Kidney (tissue), 13 donors: ENCODE measurements at regions not wholly inside any gene's neighbourhood (a gene's known extent, or its start where the extent isn't known, plus 50 kb on each side); places are given as distances from the start of the nearest gene placed in this dataset.

Experiments used
- DNase-seq, 5 donors: peaks; one replicate each; pipeline ENCODE4 v3.0.0-alpha.2; 2013 to 2020
- FAIRE-seq: peaks from 2 replicates; lab custom pipeline; 2012; peaks lifted over from hg19 to GRCh38; lab: Jason Lieb, UNC
- H3K27ac ChIP-seq, 2 donors: one replicate each; pipeline ENCODE4 v1.7.0; 2013; ENCODE audit warnings: low read depth in 2 of 2, low read length in 2 of 2, inconsistent platforms in 1 of 2
- H3K27me3 ChIP-seq: one replicate; pipeline ENCODE4 v1.7.1; 2013; ENCODE audit warnings: low read length, inconsistent platforms; ENCODE audit not compliant: control insufficient read depth, insufficient read depth
- H3K36me3 ChIP-seq, 3 donors: one replicate each; pipeline versions ENCODE4 v1.7.0 to v1.7.1; 2013; ENCODE audit warnings: low read length in 3 of 3, control low read depth in 1 of 3, inconsistent platforms in 1 of 3; ENCODE audit not compliant: insufficient read depth in 3 of 3, control insufficient read depth in 2 of 3
- H3K4me1 ChIP-seq, 3 donors: one replicate each; pipeline versions ENCODE4 v1.7.0 to v1.7.1; 2013; ENCODE audit warnings: low read length in 3 of 3, inconsistent platforms in 1 of 3, low read depth in 1 of 3; ENCODE audit not compliant: control insufficient read depth in 2 of 3, insufficient read depth in 2 of 3
- H3K4me3 ChIP-seq, 3 donors: one replicate each; pipeline versions ENCODE4 v1.7.0 to v1.8.1; 2013; ENCODE audit warnings: low read length in 3 of 3, control low read depth in 1 of 3, inconsistent platforms in 1 of 3
- H3K9ac ChIP-seq, 3 donors: one replicate each; pipeline versions ENCODE4 v1.7.0 to v1.7.1; 2013; ENCODE audit warnings: low read length in 3 of 3, control low read depth in 1 of 3, inconsistent platforms in 1 of 3
- H3K9me3 ChIP-seq, 3 donors: one replicate each; pipeline versions ENCODE4 v1.7.0 to v1.7.1; 2013; ENCODE audit warnings: low read length in 3 of 3, control low read depth in 1 of 3, inconsistent platforms in 1 of 3; ENCODE audit not compliant: control insufficient read depth in 2 of 3, insufficient read depth in 1 of 3
- intact Hi-C: fragments of 100-400 bp; cut with DNase I; formaldehyde crosslinking; loops from one replicate; pipeline ENCODE4 v1.11.1; 2022
- TF ChIP-seq, protein P1 (sequence below): IDR thresholded peaks from 3 replicates; pipeline ENCODE4 v1.5.1; 2012; ENCODE audit warnings: mild to moderate bottlenecking, moderate library complexity, borderline replicate concordance; ENCODE audit not compliant: insufficient read depth; ENCODE audit errors: extremely low read depth
- donor health status: control.
- donor health status: control.
- donor health status: control.
- donor health status: control.
- donor health status: control.
- donor health status: DM: yes; HTN: yes; CAD: no.
- donor health status: Normal renal cell carcinoma (clear cell type).

GRCh38 chr3:94269763-94270162, 206.9 kb downstream of the NSUN3 start:
- Histone ChIP-seq H3K36me3 (no peaks in the 10 kb centered on the region), H3K4me1 (no peaks in the 10 kb centered on the region), H3K9ac (no peak overlapping the region), H3K4me3 (no peak overlapping the region), H3K9me3 (no peaks in the 10 kb centered on the region), H3K27ac (no peak overlapping the region), H3K27me3 (no peaks in the 10 kb centered on the region)
- no peak for FAIRE-seq
- TF ChIP-seq, protein P1, sequence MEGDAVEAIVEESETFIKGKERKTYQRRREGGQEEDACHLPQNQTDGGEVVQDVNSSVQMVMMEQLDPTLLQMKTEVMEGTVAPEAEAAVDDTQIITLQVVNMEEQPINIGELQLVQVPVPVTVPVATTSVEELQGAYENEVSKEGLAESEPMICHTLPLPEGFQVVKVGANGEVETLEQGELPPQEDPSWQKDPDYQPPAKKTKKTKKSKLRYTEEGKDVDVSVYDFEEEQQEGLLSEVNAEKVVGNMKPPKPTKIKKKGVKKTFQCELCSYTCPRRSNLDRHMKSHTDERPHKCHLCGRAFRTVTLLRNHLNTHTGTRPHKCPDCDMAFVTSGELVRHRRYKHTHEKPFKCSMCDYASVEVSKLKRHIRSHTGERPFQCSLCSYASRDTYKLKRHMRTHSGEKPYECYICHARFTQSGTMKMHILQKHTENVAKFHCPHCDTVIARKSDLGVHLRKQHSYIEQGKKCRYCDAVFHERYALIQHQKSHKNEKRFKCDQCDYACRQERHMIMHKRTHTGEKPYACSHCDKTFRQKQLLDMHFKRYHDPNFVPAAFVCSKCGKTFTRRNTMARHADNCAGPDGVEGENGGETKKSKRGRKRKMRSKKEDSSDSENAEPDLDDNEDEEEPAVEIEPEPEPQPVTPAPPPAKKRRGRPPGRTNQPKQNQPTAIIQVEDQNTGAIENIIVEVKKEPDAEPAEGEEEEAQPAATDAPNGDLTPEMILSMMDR: no peak
- intact Hi-C loops: no loop called here
- DNase-seq: no peak

DNA sequence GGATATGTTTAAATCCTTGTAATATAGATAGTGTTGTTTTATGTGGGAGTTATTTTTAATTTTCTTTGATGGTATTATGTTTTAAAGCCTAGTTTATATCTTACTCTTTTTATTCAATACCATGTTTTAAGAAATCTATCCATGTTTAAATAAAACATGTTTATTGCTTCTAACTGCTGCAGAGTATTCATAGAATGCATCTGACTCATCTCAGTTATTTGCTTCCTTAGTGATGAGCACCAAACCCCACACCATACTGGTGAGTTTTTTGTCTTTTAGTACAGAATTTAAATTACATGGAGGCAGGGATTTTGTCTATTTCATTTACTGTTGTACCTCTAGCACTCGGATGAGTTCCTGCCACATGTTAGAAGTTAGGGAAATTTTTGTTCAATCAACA, 209.2 kb downstream of the NSUN3 start:
- TF ChIP-seq, protein P1: no peak
- H3K36me3 ChIP-seq: no peaks in the 10 kb centered on the region
- intact Hi-C loops: no loop called here
- no peak overlapping the region for H3K9ac ChIP-seq
- no peaks in the 10 kb centered on the region for H3K27me3 ChIP-seq
- FAIRE-seq (no peak), DNase-seq (no peak)
- no peaks in the 10 kb centered on the region for H3K9me3 ChIP-seq
- H3K4me3 ChIP-seq: no peak overlapping the region
- no peak overlapping the region for H3K27ac ChIP-seq
- H3K4me1 ChIP-seq: no peaks in the 10 kb centered on the region

- H3K9me3 ChIP-seq: no peaks in the 10 kb centered on the region
- H3K4me3 ChIP-seq: no peak overlapping the region
- intact Hi-C loops: no loop called here
- H3K27ac ChIP-seq: no peak overlapping the region
- no peaks in the 10 kb centered on the region for H3K4me1 ChIP-seq
- no peak for DNase-seq
- no peaks in the 10 kb centered on the region for H3K27me3 ChIP-seq
- H3K36me3 ChIP-seq: no peaks in the 10 kb centered on the region
- H3K9ac ChIP-seq: no peak overlapping the region
- TF ChIP-seq, protein P1: no peak
- no peak for FAIRE-seq
Observed at GRCh38 chr3:94280958-94281357, 218.1 kb downstream of the NSUN3 start.

DNA sequence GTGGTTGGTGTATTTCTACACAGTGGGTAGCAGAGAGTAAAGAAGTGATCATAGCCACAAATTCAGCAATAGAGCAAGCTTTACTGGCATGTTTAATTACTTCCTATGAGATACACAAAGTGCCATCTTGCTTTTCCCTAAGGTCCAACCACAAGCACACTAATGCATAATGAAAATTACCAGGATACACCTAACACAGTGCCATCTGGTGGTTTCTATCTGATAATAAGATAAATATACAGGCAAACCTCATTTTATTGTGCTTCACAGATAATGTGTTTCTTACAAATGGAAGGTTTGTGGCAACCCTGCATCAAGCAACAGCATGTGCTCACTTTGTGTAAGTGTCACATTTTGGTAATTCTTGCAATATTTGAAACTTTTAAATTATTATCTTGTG, 223.0 kb downstream of the NSUN3 start:
- FAIRE-seq (no peak), DNase-seq (no peak)
- TF ChIP-seq, protein P1: peak; percentile 25
- Histone ChIP-seq H3K9me3 (no peaks in the 10 kb centered on the region), H3K27ac (no peak overlapping the region), H3K4me1 (no peaks in the 10 kb centered on the region), H3K36me3 (no peaks in the 10 kb centered on the region), H3K27me3 (no peaks in the 10 kb centered on the region), H3K4me3 (no peak overlapping the region), H3K9ac (no peak overlapping the region)
- intact Hi-C loops: no loop called here
